A204.1 (cell line): ENCODE measurements at regions not wholly inside any gene's neighbourhood (a gene's known extent, or its start where the extent isn't known, plus 50 kb on each side); places are given as distances from the start of the nearest gene placed in this dataset.

Source experiments
- FAIRE-seq: peaks from 2 replicates; lab custom pipeline; 2012; peaks lifted over from hg19 to GRCh38; lab: Jason Lieb, UNC

GRCh38 chr14:44149597-44149996, 357.5 kb downstream of the FSCB start:
- no peak for FAIRE-seq

GRCh38 chr14:44142006-44142405, 365.1 kb downstream of the FSCB start:
- FAIRE-seq: no peak

GRCh38 chr14:44135972-44136371, 371.1 kb downstream of the FSCB start:
- FAIRE-seq: no peak

- no peak for FAIRE-seq
These were observed 375.2 kb downstream of the FSCB start for GRCh38 chr14:44131861-44132260.

GRCh38 chr14:44113769-44114730, 393.0 kb downstream of the FSCB start:
- no peak for FAIRE-seq

- FAIRE-seq: no peak
These were observed 394.2 kb downstream of the FSCB start for GRCh38 chr14:44112774-44113460.

- FAIRE-seq: no peak
These were observed 398.0 kb downstream of the FSCB start for GRCh38 chr14:44109036-44109435.

GRCh38 chr14:44108601-44109000, 398.5 kb downstream of the FSCB start:
- no peak for FAIRE-seq

- FAIRE-seq: no peak
These were observed 399.9 kb downstream of the FSCB start for GRCh38 chr14:44107156-44107555.

- no peak for FAIRE-seq
These were observed 407.2 kb downstream of the FSCB start for GRCh38 chr14:44099743-44100488.

GRCh38 chr14:44081146-44081545, 425.9 kb downstream of the FSCB start:
- FAIRE-seq: no peak

GRCh38 chr14:44070046-44070445, 437.0 kb downstream of the FSCB start:
- no peak for FAIRE-seq

GRCh38 chr14:44053422-44053821, 453.7 kb downstream of the FSCB start:
- FAIRE-seq: no peak

- FAIRE-seq: no peak
These were observed 465.4 kb downstream of the FSCB start for GRCh38 chr14:44041700-44042099.

- no peak for FAIRE-seq
These were observed 466.5 kb downstream of the FSCB start for GRCh38 chr14:44040561-44040960.

GRCh38 chr14:44036248-44036647, 470.8 kb downstream of the FSCB start:
- no peak for FAIRE-seq

GRCh38 chr14:44035707-44036106, 471.4 kb downstream of the FSCB start:
- peak; percentile 86 for FAIRE-seq

- FAIRE-seq: no peak
These were observed 476.2 kb downstream of the FSCB start for GRCh38 chr14:44030831-44031383.

- no peak for FAIRE-seq
These were observed 477.1 kb downstream of the FSCB start for GRCh38 chr14:44029933-44030332.

GRCh38 chr14:44027397-44027796, 479.7 kb downstream of the FSCB start:
- no peak for FAIRE-seq

GRCh38 chr14:44010595-44010994, 496.5 kb downstream of the FSCB start:
- FAIRE-seq: no peak

- no peak for FAIRE-seq
These were observed 497.0 kb downstream of the FSCB start for GRCh38 chr14:44010071-44010470.
